Hindlimb muscle (tissue), 1 donor: ENCODE measurements at regions not wholly inside any gene's neighbourhood (a gene's known extent, or its start where the extent isn't known, plus 50 kb on each side); places are given as distances from the start of the nearest gene placed in this dataset.
"Not testable (repeated sequence)": the region's sequence is repeated elsewhere in the genome, so short reads cannot be mapped to it uniquely, and the experiment has no call there.

Experiments
- DNase-seq: peaks from one replicate; pipeline ENCODE4 v3.0.0-alpha.2; 2013

- no peak for DNase-seq
These were observed 570.3 kb downstream of the RAPGEF2 start for GRCh38 chr4:159673221-159673620.

GRCh38 chr4:159674241-159674640, 571.4 kb downstream of the RAPGEF2 start:
- no peak for DNase-seq

- DNase-seq, result no peak
These were observed 574.6 kb downstream of the RAPGEF2 start for GRCh38 chr4:159677521-159677920.

GRCh38 chr4:159682996-159683395, 580.1 kb downstream of the RAPGEF2 start:
- DNase-seq, result no peak

- DNase-seq, result no peak
These were observed 581.2 kb downstream of the RAPGEF2 start for GRCh38 chr4:159684061-159684460.

GRCh38 chr4:159685340-159686092, 582.6 kb downstream of the RAPGEF2 start:
- DNase-seq, result peak; percentile 4

GRCh38 chr4:159689526-159689925, 586.6 kb downstream of the RAPGEF2 start:
- no peak for DNase-seq

- DNase-seq, result no peak
These were observed 594.7 kb downstream of the RAPGEF2 start for GRCh38 chr4:159697322-159698283.

- no peak for DNase-seq
These were observed 595.5 kb downstream of the RAPGEF2 start for GRCh38 chr4:159698336-159698735.

GRCh38 chr4:159702200-159702599, 599.3 kb downstream of the RAPGEF2 start:
- DNase-seq, result no peak

GRCh38 chr4:159705334-159705733, 602.5 kb downstream of the RAPGEF2 start:
- DNase-seq, result no peak

GRCh38 chr4:159706704-159707103, 603.8 kb downstream of the RAPGEF2 start:
- no peak for DNase-seq

GRCh38 chr4:159715180-159715579, 612.3 kb downstream of the RAPGEF2 start:
- DNase-seq, result not testable (repeated sequence)

- DNase-seq, result no peak
These were observed 616.7 kb downstream of the RAPGEF2 start for GRCh38 chr4:159719531-159719930.

- no peak for DNase-seq
These were observed 619.2 kb downstream of the RAPGEF2 start for GRCh38 chr4:159722052-159722451.

GRCh38 chr4:159722918-159723317, 620.0 kb downstream of the RAPGEF2 start:
- no peak for DNase-seq

GRCh38 chr4:159723341-159724048, 620.6 kb downstream of the RAPGEF2 start:
- DNase-seq, result no peak

GRCh38 chr4:159725571-159725970, 622.7 kb downstream of the RAPGEF2 start:
- no peak for DNase-seq

- no peak for DNase-seq
These were observed 632.7 kb downstream of the RAPGEF2 start for GRCh38 chr4:159735281-159736207.

GRCh38 chr4:159736411-159736810, 633.5 kb downstream of the RAPGEF2 start:
- no peak for DNase-seq

- DNase-seq, result no peak
These were observed 641.1 kb downstream of the RAPGEF2 start for GRCh38 chr4:159743971-159744370.

- DNase-seq, result no peak
These were observed 645.1 kb downstream of the RAPGEF2 start for GRCh38 chr4:159747983-159748382.
